ENCODE measurements at regions not wholly inside any gene's neighbourhood (a gene's known extent, or its start where the extent isn't known, plus 50 kb on each side); places are given as distances from the start of the nearest gene placed in this dataset.
"Not testable (repeated sequence)": the region's sequence is repeated elsewhere in the genome, so short reads cannot be mapped to it uniquely, and the experiment has no call there.

- WGBS (ENCODE audit: insufficient coverage), result no CpG with 5 or more reads among the region's 3 CpGs
- H3K4me3 ChIP-seq (ENCODE audit: low read length), result no peak overlapping the region
- H3K36me3 ChIP-seq (ENCODE audit: control insufficient read depth, insufficient read depth, low read length), result no peaks in the 10 kb centered on the region
- peak; percentile 38 for DNase-seq
- no peak overlapping the region for H3K27ac ChIP-seq (ENCODE audit: low read length)
- no peaks in the 10 kb centered on the region for H3K27me3 ChIP-seq (ENCODE audit: control insufficient read depth, insufficient read depth, low read length)
- H3K9me3 ChIP-seq (replicated peaks; ENCODE audit: control insufficient read depth, low read depth, low read length), result peaks cover 2% of the 10 kb centered on the region
- no peaks in the 10 kb centered on the region for H3K4me1 ChIP-seq (ENCODE audit: control insufficient read depth, insufficient read depth, low read length)
These were observed 286.7 kb downstream of the INHBA start for GRCh38 chr7:41416208-41416595.

- no peak overlapping the region for H3K4me3 ChIP-seq (ENCODE audit: low read length)
- H3K4me1 ChIP-seq (ENCODE audit: control insufficient read depth, insufficient read depth, low read length), result no peaks in the 10 kb centered on the region
- no peak overlapping the region for H3K27ac ChIP-seq (ENCODE audit: low read length)
- peak; percentile 21 for DNase-seq
- peaks cover 2% of the 10 kb centered on the region for H3K9me3 ChIP-seq (replicated peaks; ENCODE audit: control insufficient read depth, low read depth, low read length)
- H3K27me3 ChIP-seq (ENCODE audit: control insufficient read depth, insufficient read depth, low read length), result no peaks in the 10 kb centered on the region
- H3K36me3 ChIP-seq (ENCODE audit: control insufficient read depth, insufficient read depth, low read length), result no peaks in the 10 kb centered on the region
- WGBS (ENCODE audit: insufficient coverage), result no CpG with 5 or more reads among the region's 5 CpGs
These were observed 287.3 kb downstream of the INHBA start for GRCh38 chr7:41415471-41416207.

- Histone ChIP-seq H3K27ac (ENCODE audit: low read length) (no peak overlapping the region), H3K9me3 (replicated peaks; ENCODE audit: control insufficient read depth, low read depth, low read length) (peaks cover 2% of the 10 kb centered on the region), H3K4me1 (ENCODE audit: control insufficient read depth, insufficient read depth, low read length) (no peaks in the 10 kb centered on the region), H3K27me3 (ENCODE audit: control insufficient read depth, insufficient read depth, low read length) (no peaks in the 10 kb centered on the region), H3K36me3 (ENCODE audit: control insufficient read depth, insufficient read depth, low read length) (no peaks in the 10 kb centered on the region), H3K4me3 (ENCODE audit: low read length) (no peak overlapping the region)
- no peak for DNase-seq
- 85% methylated on average over 3 of the region's 4 CpGs for WGBS (ENCODE audit: insufficient coverage)
These were observed 287.8 kb downstream of the INHBA start for GRCh38 chr7:41415051-41415450.

DNA sequence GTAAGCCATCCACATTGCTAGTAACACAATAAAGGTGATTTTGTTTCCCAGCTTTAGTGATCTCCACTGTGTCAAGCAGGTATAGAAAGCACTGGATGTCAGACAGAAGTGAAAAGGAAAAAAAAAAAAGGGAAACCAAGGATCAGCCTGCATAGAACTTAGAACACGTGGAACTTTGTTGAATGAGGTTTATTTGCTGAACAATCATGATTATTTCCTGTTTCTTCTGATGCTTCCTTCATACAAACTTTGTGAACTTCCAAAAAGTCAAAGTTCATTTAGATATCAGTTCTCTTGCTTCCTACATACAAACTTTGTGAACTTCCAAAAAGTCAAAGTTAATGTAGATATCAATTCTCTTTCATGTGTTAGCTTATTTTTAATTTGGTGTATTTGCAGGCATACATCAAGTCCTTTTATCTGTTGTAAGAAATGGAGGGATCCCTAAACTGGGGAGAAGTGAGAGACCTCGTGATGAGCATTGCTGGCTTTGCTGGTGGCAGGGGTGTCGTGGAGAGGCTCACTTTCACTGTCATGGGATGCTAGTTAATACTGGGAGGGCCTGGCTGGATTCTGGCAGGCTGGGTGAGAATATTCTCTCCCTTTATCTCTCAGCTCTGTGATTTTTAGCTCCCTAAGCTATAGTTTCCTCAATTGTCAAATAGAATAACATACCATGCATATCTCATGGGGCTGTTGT is 298.4 kb downstream of the INHBA start:
- no peak overlapping the region for H3K27ac ChIP-seq (ENCODE audit: low read length)
- H3K9me3 ChIP-seq (replicated peaks; ENCODE audit: control insufficient read depth, low read depth, low read length), result no peaks in the 10 kb centered on the region
- WGBS (ENCODE audit: insufficient coverage), result no CpG with 5 or more reads among the region's 3 CpGs
- DNase-seq, result peak; percentile 6
- no peaks in the 10 kb centered on the region for H3K4me1 ChIP-seq (ENCODE audit: control insufficient read depth, insufficient read depth, low read length)
- no peak overlapping the region for H3K4me3 ChIP-seq (ENCODE audit: low read length)
- H3K36me3 ChIP-seq (ENCODE audit: control insufficient read depth, insufficient read depth, low read length), result no peaks in the 10 kb centered on the region
- no peaks in the 10 kb centered on the region for H3K27me3 ChIP-seq (ENCODE audit: control insufficient read depth, insufficient read depth, low read length)

- Histone ChIP-seq H3K4me3 (ENCODE audit: low read length) (no peak overlapping the region), H3K9me3 (replicated peaks; ENCODE audit: control insufficient read depth, low read depth, low read length) (no peaks in the 10 kb centered on the region), H3K4me1 (ENCODE audit: control insufficient read depth, insufficient read depth, low read length) (no peaks in the 10 kb centered on the region), H3K27me3 (ENCODE audit: control insufficient read depth, insufficient read depth, low read length) (no peaks in the 10 kb centered on the region), H3K36me3 (ENCODE audit: control insufficient read depth, insufficient read depth, low read length) (no peaks in the 10 kb centered on the region), H3K27ac (ENCODE audit: low read length) (no peak overlapping the region)
- no peak for DNase-seq
- WGBS (ENCODE audit: insufficient coverage), result no CpG with 5 or more reads among the region's 2 CpGs
These were observed 299.6 kb downstream of the INHBA start for GRCh38 chr7:41403291-41403690.

DNA sequence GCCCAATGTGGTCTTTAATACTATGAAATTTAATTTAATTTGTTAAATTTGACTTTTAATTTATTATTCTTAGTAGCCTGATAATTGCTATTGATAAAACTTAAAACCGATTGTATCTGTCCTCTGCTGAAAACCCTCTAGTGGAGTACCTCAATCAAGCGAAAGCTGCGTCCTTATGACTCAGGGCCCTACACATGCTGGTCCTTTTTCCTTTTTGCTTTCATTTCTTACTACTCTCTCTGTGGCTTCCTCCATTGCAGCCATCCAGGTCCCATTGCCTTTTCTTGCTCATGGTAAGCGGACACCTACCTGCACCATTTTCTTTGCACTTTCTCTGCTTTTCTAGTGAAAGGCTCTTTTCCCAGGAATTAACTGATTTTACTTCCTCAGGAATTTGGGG is 301.1 kb downstream of the INHBA start:
- WGBS (ENCODE audit: insufficient coverage), result 67% methylated on average over 3 of the region's 4 CpGs

DNA sequence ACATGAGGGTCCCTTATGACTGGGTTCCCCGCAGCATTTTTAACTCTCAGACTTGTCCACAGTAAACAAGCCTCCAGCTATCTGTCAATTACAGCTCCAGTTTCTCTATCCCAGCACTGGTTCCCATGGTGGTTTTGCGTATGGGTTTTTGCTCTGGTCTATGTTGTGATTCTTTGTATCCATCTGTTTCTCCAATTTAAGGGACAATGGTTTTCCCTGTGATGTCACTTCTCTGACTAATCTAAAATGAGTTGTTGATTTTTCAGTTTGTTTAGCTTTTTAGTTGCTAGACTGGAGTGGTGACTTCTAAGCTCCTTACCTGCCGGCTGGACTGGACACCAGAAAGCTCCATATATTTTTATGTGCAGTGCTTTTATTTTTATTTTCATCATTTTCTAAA is 303.7 kb downstream of the INHBA start:
- no peaks in the 10 kb centered on the region for H3K27me3 ChIP-seq (ENCODE audit: control insufficient read depth, insufficient read depth, low read length)
- no peaks in the 10 kb centered on the region for H3K4me1 ChIP-seq (ENCODE audit: control insufficient read depth, insufficient read depth, low read length)
- WGBS (ENCODE audit: insufficient coverage), result no CpG with 5 or more reads among the region's 3 CpGs
- H3K9me3 ChIP-seq (replicated peaks; ENCODE audit: control insufficient read depth, low read depth, low read length), result no peaks in the 10 kb centered on the region
- DNase-seq, result no peak
- H3K36me3 ChIP-seq (ENCODE audit: control insufficient read depth, insufficient read depth, low read length), result no peaks in the 10 kb centered on the region
- no peak overlapping the region for H3K27ac ChIP-seq (ENCODE audit: low read length)
- H3K4me3 ChIP-seq (ENCODE audit: low read length), result no peak overlapping the region

More for the DNA sequence above, 301.1 kb downstream of the INHBA start:
- Histone ChIP-seq H3K4me3 (ENCODE audit: low read length) (no peak overlapping the region), H3K9me3 (replicated peaks; ENCODE audit: control insufficient read depth, low read depth, low read length) (no peaks in the 10 kb centered on the region), H3K27ac (ENCODE audit: low read length) (no peak overlapping the region), H3K36me3 (ENCODE audit: control insufficient read depth, insufficient read depth, low read length) (no peaks in the 10 kb centered on the region), H3K4me1 (ENCODE audit: control insufficient read depth, insufficient read depth, low read length) (no peaks in the 10 kb centered on the region), H3K27me3 (ENCODE audit: control insufficient read depth, insufficient read depth, low read length) (no peaks in the 10 kb centered on the region)
- no peak for DNase-seq

GRCh38 chr7:41391818-41392217 is 311.1 kb downstream of the INHBA start:
- Histone ChIP-seq H3K4me1 (ENCODE audit: control insufficient read depth, insufficient read depth, low read length) (no peaks in the 10 kb centered on the region), H3K36me3 (ENCODE audit: control insufficient read depth, insufficient read depth, low read length) (no peaks in the 10 kb centered on the region), H3K4me3 (ENCODE audit: low read length) (no peak overlapping the region), H3K27ac (ENCODE audit: low read length) (no peak overlapping the region), H3K9me3 (replicated peaks; ENCODE audit: control insufficient read depth, low read depth, low read length) (no peaks in the 10 kb centered on the region), H3K27me3 (ENCODE audit: control insufficient read depth, insufficient read depth, low read length) (no peaks in the 10 kb centered on the region)
- WGBS (ENCODE audit: insufficient coverage), result 83% methylated on average over 1 of the region's 3 CpGs
- DNase-seq, result no peak

GRCh38 chr7:41388933-41389332 is 314.0 kb downstream of the INHBA start:
- H3K36me3 ChIP-seq (ENCODE audit: control insufficient read depth, insufficient read depth, low read length); H3K4me3 ChIP-seq (ENCODE audit: low read length); H3K27ac ChIP-seq (ENCODE audit: low read length); DNase-seq; H3K27me3 ChIP-seq (ENCODE audit: control insufficient read depth, insufficient read depth, low read length); H3K4me1 ChIP-seq (ENCODE audit: control insufficient read depth, insufficient read depth, low read length); H3K9me3 ChIP-seq (replicated peaks; ENCODE audit: control insufficient read depth, low read depth, low read length): not testable (repeated sequence)
- WGBS (ENCODE audit: insufficient coverage), result 71% methylated on average over 2 of the region's 3 CpGs

GRCh38 chr7:41385996-41386395 is 316.9 kb downstream of the INHBA start:
- no peak overlapping the region for H3K27ac ChIP-seq (ENCODE audit: low read length)
- no peak overlapping the region for H3K4me3 ChIP-seq (ENCODE audit: low read length)
- 50% methylated on average over 1 of the region's 1 CpG for WGBS (ENCODE audit: insufficient coverage)
- no peaks in the 10 kb centered on the region for H3K36me3 ChIP-seq (ENCODE audit: control insufficient read depth, insufficient read depth, low read length)
- no peaks in the 10 kb centered on the region for H3K9me3 ChIP-seq (replicated peaks; ENCODE audit: control insufficient read depth, low read depth, low read length)
- DNase-seq, result no peak
- no peaks in the 10 kb centered on the region for H3K27me3 ChIP-seq (ENCODE audit: control insufficient read depth, insufficient read depth, low read length)
- H3K4me1 ChIP-seq (ENCODE audit: control insufficient read depth, insufficient read depth, low read length), result no peaks in the 10 kb centered on the region

Measured in muscle of leg (tissue), 3 donors.